Thoracic aorta (tissue), 2 donors: ENCODE measurements at regions not wholly inside any gene's neighbourhood (a gene's known extent, or its start where the extent isn't known, plus 50 kb on each side); places are given as distances from the start of the nearest gene placed in this dataset.
"Not testable (repeated sequence)": the region's sequence is repeated elsewhere in the genome, so short reads cannot be mapped to it uniquely, and the experiment has no call there.

Experiments
- ATAC-seq: fragments of 150-250 bp; one replicate; pipeline ENCODE4 v1.8.0; 2017; ENCODE audit warnings: low read depth; ENCODE audit not compliant: insufficient number of reproducible peaks, low FRiP score
- DNase-seq: peaks from one replicate; pipeline ENCODE4 v3.0.0-alpha.2; 2020; ENCODE audit warnings: low spot score
- H3K27ac ChIP-seq, 2 donors: fragments of 200-600 bp; sonication (generic); 1 replicate in 1 of 2; 2 replicates in 1 of 2; pipeline ENCODE4 v1.5.1; 2016; ENCODE audit warnings: mild to moderate bottlenecking in 2 of 2, moderate library complexity in 2 of 2
- H3K27me3 ChIP-seq: fragments of 200-600 bp; sonication (generic); replicated peaks from 2 replicates; pipeline ENCODE4 v1.6.0; 2016; ENCODE audit warnings: mild to moderate bottlenecking; ENCODE audit not compliant: insufficient read depth
- H3K36me3 ChIP-seq: fragments of 200-600 bp; sonication (generic); one replicate; pipeline ENCODE4 v1.5.1; 2016
- H3K4me1 ChIP-seq, 2 donors: fragments of 200-600 bp; sonication (generic); 1 replicate in 1 of 2; 2 replicates in 1 of 2; pipeline versions ENCODE4 v1.5.1 to v1.6.0; 2016; ENCODE audit warnings: low read depth in 2 of 2, mild to moderate bottlenecking in 1 of 2; ENCODE audit not compliant: control insufficient read depth in 1 of 2
- H3K4me3 ChIP-seq: fragments of 200-600 bp; sonication (generic); 2 replicates; pipeline ENCODE4 v1.5.1; 2016; ENCODE audit warnings: mild to moderate bottlenecking
- H3K9me3 ChIP-seq: fragments of 200-600 bp; sonication (generic); 2 replicates; pipeline ENCODE4 v1.5.1; 2016
- TF ChIP-seq, protein P1 (sequence below): fragments of 200-600 bp; sonication (generic); IDR thresholded peaks from one replicate; pipeline ENCODE4 v1.5.1; 2019; ENCODE audit warnings: antibody characterized with exemption

DNA sequence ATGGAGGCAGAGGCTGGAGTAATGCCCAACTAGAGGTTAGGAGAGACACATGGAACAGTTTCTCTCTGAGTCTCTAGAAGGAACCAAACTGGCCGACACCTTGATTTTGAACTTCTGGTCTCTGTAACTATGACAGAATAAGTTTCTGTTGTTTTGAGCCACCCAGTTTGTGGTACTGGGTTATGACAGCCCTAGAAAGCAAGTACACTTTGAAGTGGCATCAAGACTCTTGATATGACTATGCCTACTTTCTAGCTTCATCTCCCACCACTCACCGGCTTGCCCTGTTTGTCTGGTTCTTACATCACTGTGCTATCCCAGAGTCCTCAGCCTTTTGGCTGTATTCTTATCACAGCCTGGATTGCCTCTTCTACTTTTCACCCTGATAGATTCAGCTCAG lies 230.3 kb upstream of the USP24 start:
- Histone ChIP-seq H3K36me3 (no peaks in the 10 kb centered on the region), H3K27ac (no peak overlapping the region), H3K9me3 (no peaks in the 10 kb centered on the region), H3K4me3 (no peak overlapping the region), H3K27me3 (no peaks in the 10 kb centered on the region), H3K4me1 (peaks cover 17% of the 10 kb centered on the region in 2 donors)
- TF ChIP-seq, protein P1, sequence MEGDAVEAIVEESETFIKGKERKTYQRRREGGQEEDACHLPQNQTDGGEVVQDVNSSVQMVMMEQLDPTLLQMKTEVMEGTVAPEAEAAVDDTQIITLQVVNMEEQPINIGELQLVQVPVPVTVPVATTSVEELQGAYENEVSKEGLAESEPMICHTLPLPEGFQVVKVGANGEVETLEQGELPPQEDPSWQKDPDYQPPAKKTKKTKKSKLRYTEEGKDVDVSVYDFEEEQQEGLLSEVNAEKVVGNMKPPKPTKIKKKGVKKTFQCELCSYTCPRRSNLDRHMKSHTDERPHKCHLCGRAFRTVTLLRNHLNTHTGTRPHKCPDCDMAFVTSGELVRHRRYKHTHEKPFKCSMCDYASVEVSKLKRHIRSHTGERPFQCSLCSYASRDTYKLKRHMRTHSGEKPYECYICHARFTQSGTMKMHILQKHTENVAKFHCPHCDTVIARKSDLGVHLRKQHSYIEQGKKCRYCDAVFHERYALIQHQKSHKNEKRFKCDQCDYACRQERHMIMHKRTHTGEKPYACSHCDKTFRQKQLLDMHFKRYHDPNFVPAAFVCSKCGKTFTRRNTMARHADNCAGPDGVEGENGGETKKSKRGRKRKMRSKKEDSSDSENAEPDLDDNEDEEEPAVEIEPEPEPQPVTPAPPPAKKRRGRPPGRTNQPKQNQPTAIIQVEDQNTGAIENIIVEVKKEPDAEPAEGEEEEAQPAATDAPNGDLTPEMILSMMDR: no peak
- ATAC-seq (no peak), DNase-seq (no peak)

DNA sequence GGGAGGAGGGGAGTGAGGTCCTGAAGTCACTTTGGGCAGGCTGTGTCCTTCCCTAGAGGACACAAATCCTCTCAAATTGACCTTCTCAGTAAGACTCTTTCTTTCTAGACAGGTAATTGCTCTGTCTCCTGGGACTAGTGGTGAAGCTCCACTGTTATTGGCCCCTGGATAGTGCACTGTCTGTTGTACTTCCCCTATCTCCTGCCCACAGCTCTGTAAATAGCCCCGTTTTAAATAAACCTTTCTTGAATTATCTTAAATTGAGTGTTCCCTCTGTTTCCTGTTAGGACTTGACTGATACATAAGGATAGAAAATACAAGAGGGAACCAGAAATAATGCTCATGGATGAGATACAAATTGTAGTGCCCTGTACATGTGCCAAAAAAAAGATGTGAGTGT lies 229.5 kb upstream of the USP24 start:
- no peaks in the 10 kb centered on the region for H3K27me3 ChIP-seq
- H3K36me3 ChIP-seq: no peaks in the 10 kb centered on the region
- peak overlapping the region in 1 of 2 donors; percentile 68 for H3K27ac ChIP-seq
- DNase-seq (no peak), ATAC-seq (no peak)
- H3K9me3 ChIP-seq: no peaks in the 10 kb centered on the region
- TF ChIP-seq, protein P1: no peak
- H3K4me3 ChIP-seq: no peak overlapping the region
- peaks cover 17% of the 10 kb centered on the region in 2 donors for H3K4me1 ChIP-seq

DNA sequence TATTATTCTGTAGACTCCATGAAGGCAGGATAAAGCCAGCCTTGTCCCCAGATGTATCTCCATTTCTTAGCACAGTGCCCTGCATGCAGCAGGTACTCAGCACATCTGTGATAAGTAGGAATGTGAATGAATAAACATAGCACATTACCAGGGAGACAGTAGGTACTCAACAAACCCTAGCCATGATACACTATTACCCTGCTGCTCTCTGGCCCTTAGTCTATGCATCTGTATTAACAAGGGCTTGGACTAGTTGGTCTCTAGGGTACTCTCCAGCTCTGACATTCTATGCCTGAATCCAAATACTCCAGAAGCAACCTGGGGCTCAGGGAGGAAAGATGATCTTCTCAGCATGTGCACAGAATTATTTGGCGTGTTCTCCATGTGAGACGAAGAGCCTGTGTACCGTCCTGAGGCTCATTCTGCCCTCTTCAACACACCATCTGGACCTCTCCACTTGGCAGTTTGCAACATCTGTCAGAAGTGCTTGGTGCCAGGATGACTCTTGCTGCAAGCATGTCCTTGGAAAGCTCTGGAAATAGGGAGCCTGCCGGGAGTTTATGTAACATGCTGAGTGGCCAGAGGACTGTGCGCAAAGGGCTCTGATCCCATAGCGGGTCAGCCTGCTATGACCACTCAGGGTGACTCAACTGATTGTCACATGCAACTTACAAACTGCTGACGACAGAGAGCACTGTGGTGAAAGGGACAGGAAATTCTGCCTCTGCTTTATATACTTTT lies 228.2 kb upstream of the USP24 start:
- Histone ChIP-seq H3K27me3 (no peaks in the 10 kb centered on the region), H3K4me1 (peaks cover 17% of the 10 kb centered on the region in 2 donors), H3K36me3 (no peaks in the 10 kb centered on the region), H3K27ac (peak overlapping the region; percentile 68 to 69), H3K9me3 (no peaks in the 10 kb centered on the region), H3K4me3 (no peak overlapping the region)
- TF ChIP-seq, protein P1: no peak
- ATAC-seq (peak; percentile 100), DNase-seq (peak; percentile 87)

DNA sequence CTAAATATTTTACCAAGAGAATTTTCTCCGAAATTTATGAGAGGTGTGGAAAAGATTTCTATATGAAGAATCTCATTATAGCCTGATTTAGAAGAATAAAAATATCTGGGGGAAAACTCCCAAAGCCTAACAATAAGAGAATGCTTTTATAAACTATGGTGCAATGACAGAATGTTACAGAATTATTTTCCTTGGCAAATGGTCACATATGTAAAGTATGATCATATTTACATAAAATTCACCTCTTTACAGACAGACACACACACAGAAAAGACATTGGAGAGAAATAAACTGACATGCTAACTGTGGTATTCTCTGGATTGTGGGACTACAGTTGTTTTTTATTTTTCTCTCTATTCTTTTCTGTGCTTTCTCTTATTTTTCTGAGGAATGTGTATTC lies 226.3 kb upstream of the USP24 start:
- no peak for ATAC-seq
- H3K9me3 ChIP-seq: no peaks in the 10 kb centered on the region
- no peak overlapping the region for H3K4me3 ChIP-seq
- no peak for DNase-seq
- H3K4me1 ChIP-seq: peaks cover 13 to 17% of the 10 kb centered on the region in 2 donors
- no peak overlapping the region for H3K27ac ChIP-seq
- no peaks in the 10 kb centered on the region for H3K36me3 ChIP-seq
- H3K27me3 ChIP-seq: no peaks in the 10 kb centered on the region
- TF ChIP-seq, protein P1: no peak

DNA sequence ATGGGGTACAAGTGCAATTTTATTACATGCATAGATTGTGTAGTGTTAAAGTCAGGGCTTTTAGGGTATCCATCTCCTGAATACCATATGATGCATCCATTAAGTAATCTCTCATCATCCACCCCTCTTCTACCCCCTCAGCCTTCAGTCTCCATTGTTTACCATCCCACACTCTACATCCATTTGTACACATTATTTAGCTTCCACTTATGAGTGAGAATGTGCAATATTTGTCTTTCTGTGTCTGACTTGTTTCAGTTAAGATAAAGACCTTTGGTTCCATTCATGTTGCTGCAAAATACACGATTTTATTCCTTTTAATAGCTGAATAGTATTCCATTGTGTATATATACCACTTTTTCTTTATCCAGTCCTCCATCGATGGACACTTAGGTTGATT lies 222.5 kb upstream of the USP24 start:
- TF ChIP-seq, protein P1: no peak
- no peaks in the 10 kb centered on the region for H3K9me3 ChIP-seq

DNA sequence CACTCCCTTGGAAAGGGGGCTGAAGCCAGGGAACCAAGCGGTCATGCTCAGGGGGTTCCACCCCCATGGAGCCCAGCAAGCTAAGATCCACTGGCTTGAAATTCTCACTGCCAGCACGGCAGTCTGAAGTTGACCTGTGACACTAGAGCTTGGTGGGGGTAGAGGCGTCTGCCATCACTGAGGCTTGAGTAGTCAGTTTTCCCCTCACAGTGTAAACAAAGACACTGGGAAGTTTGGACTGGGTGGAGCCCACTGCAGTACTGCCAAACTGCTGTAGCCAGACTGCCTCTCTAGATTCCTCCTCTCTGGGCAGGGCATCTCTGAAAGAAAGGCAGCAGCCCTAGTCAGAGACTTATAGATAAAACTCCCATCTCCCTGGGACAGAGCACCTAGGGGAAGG lies 215.6 kb upstream of the USP24 start:
- not testable (repeated sequence) for H3K4me3 ChIP-seq, H3K36me3 ChIP-seq, ATAC-seq, H3K27me3 ChIP-seq, H3K9me3 ChIP-seq, DNase-seq
- peak overlapping the region; percentile 68 to 83 for H3K27ac ChIP-seq
- peaks cover 26 to 37% of the 10 kb centered on the region in 2 donors for H3K4me1 ChIP-seq

More for the DNA sequence above, 222.5 kb upstream of the USP24 start:
- no peak overlapping the region for H3K4me3 ChIP-seq
- no peak for DNase-seq
- H3K27ac ChIP-seq: no peak overlapping the region
- no peaks in the 10 kb centered on the region for H3K36me3 ChIP-seq
- no peaks in the 10 kb centered on the region for H3K4me1 ChIP-seq
- no peaks in the 10 kb centered on the region for H3K27me3 ChIP-seq
- ATAC-seq: no peak

DNA sequence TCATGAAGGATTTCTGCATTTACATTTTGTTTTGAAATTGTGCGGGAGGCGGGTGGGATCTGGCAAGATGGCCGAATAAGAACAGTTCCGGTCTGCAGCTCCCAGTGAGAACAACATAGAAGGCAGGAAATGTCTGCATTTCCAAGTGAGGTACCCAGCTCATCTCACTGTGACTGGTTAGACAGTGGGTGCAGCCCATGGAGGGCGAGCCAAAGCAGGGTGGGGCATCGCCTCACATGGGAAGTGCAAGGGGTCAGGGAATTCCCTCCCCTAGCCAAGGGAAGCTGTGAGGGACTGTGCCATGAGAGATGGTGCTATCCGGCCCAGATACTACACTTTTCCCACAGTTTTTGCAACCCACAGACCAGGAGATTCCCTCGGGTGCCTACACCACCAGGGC lies 215.0 kb upstream of the USP24 start:
- DNase-seq: not testable (repeated sequence)
- peak overlapping the region; percentile 68 to 83 for H3K27ac ChIP-seq

More for the DNA sequence above, 215.0 kb upstream of the USP24 start:
- peaks cover 26 to 40% of the 10 kb centered on the region in 2 donors for H3K4me1 ChIP-seq
- H3K9me3 ChIP-seq, ATAC-seq, H3K36me3 ChIP-seq, H3K4me3 ChIP-seq, H3K27me3 ChIP-seq: not testable (repeated sequence)
